HG03442 (cell line): ENCODE measurements at regions not wholly inside any gene's neighbourhood (a gene's known extent, or its start where the extent isn't known, plus 50 kb on each side); places are given as distances from the start of the nearest gene placed in this dataset.

Experiments used
- ATAC-seq: cut with Tn5 transposase; IDR thresholded peaks from one replicate; pipeline ENCODE4 v1.9.1; 2021; ENCODE audit warnings: mild to moderate bottlenecking, moderate library complexity; ENCODE audit not compliant: unreplicated experiment

DNA sequence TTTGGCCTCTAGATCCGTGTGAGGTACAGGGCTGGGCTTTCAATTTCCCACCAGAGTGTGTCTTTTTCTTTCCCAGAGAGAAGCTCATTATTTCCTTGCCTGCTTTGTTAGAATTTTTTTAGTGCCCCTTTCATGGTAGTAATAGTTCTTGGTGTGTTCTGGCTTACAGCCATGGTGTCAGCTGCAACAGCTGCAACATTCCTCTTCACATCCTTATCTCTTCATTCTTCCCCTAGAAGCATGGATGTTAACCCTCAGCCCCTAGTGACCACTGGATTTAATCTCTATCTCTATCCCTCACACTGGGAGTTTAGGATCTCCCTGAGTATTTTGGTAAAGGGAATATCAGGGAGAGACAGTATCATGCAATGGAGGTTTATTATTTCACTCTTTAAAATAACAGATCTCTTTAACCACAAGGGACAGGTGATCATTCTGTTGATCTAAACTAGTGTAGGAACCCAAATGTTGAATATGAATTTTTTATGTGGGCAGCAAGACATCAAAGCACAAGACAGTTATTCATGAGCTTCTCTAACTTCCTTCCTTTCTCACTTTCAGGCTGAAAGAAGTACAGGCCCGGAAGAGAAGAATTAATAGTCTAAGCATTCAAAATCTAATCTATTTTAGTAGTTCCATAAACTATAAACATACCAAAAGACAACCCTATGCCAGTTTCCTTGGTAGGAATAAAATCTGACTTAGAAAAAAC lies 160.2 kb downstream of the FAM170A start:
- ATAC-seq = no peak

DNA sequence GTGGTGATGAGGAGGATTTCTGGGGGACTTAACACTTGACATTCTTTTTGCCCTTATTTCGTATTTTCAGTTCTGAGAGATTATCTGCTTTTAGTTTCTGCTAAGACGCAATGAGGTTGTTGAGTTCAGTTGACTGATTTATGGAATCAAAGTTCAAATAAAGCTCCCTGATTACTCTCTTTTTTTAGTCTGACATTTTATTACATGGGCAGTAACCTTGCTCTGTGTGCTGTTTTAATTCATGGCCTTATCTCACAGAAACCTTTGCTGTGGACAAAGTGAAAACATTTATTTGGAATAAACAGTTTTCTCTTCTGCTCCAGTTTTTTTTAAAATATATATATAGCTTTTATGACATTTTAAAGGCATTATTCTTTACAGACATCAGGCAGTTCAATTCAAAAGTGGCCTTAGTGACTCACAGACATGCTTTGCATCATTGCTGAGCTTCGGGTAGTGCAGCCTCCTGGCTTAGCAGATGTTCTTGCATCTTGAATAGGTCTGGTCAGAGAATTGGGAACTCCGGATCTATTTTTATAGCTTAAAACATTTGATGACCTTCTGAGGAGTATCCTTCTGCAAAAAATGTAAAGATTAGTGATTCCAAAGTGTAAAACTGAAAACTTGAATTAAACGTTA lies 162.9 kb downstream of the FAM170A start:
- no peak for ATAC-seq

DNA sequence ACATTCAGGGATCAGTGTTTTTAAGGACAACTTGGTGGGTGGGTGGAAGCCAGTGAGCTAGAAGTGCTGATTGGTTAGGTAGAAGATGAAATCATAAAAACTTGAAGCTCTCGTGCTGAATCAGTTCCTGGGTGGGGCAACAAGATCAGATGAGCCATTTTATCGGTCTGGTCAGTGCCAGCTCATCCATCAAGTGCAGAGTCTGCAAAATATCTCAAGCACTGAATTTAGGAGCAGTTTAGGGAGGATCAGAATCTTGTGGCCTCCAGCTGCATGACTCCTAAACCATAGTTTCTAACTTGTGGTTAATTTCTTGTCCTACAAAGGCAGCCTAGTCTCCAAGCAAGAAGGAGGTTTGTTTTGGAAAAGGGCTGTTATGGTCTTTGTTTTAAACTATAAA lies 166.4 kb downstream of the FAM170A start:
- ATAC-seq = no peak

DNA sequence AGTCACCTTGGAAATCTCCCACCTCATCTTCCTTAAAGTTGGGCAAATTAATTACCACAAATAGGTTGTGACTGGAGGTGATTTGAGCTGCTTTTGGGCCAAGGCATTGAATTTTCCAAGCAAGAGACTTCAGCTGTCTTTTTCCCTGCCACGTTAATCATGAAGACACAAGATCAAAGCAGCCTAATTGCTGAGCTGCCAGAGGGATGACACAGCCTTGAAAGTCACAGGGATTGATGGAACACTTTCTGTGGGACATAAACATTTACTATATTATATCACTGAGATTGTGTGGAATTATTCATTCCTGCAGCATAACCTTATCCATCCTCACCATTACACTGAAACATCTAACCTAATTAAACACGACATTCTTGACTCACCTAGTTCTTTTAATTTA lies 172.2 kb downstream of the FAM170A start:
- no peak for ATAC-seq

DNA sequence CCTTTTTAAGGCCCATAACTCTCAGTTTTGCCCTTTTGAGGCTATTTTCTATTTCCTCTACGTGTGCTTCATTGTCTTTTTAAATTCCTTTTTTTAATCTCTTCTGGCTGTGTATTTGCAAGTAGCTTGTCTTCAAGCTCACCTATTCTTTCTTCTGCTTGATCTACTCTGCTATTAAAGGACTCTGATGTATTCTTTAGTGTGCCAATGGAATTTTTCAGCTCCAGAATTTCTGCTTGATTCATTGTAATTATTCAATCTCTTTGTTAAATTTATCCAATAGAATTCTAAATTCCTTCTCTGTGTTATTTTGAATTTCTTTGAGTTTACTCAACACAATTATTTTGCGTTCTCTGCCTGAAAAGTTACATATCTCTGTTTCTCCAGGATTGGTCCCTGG lies 178.7 kb downstream of the FAM170A start:
- ATAC-seq = no peak

DNA sequence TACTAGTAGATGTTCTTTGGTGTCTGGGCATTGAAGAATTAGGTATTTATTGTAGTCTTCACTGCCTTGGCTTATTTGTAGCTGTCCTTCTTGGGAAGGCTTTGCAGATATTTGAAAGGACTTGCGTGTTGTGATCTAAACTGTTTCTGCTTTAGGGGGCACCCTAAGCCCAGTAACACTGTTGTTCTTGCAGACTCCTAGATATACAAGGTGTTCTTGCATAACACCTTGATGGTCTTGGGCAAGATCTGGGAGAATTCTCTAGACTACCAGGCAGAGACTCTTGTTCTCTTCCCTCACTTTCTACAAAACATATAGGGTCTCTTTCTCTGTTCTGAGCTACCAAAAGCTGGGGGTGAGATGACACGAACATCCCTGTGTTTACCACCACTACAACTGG lies 179.1 kb downstream of the FAM170A start:
- no peak for ATAC-seq

DNA sequence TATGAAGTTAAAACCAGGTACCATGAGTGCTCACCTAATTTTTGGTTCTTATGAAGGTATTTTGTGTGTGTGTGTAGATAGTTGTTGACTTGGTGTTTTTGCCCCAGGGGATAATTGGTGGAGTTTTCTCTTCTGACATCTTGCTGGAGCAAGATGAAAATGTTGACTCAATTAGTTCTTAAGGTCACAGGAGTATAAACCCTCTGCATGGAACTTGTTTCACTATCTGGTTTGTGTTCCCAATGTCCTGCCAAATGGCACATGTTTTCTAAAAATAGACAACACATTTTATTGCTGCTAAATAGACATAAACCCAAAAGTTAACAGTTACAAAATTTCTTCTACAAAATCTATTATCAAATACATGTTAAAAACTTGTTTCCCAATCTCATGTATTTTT lies 180.9 kb downstream of the FAM170A start:
- no peak for ATAC-seq

DNA sequence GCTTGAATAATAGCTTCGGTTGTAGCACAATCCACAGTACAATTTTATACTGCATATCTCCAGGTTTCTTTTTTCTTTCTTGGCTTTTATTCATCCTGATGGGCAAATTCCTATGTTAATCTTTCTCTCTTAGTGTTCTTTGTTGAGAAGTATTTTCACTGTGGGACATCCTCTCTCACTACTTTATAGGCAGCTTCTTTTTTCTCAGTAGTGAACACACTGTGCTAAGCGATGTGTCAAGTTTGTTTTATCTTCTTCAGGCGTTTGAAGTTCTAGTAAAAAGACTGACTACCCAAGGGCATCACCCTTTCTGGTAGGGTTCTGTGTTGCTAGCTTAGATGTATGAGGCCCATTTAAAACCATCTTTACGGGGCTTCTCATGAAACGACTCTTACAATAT lies 182.1 kb downstream of the FAM170A start:
- ATAC-seq = no peak

DNA sequence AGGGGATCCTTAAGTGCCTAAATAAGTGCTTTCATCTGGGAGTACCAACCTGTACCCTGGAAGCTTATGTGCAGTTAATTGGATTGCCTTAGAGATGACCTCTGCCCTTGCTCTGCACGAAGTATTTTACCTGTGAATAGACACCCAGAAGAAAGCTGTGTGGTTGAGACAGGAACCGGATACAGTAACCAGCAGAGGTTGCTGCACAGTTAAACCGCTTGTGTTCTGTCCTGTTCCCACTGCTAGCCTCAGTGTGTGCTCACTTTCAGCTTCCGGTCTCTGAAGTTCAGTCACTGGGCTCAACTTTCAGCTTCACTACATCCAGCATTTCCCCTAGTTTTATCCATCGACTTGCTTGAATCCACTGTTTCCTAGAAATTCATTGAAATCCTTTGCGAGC lies 185.3 kb downstream of the FAM170A start:
- ATAC-seq = no peak

DNA sequence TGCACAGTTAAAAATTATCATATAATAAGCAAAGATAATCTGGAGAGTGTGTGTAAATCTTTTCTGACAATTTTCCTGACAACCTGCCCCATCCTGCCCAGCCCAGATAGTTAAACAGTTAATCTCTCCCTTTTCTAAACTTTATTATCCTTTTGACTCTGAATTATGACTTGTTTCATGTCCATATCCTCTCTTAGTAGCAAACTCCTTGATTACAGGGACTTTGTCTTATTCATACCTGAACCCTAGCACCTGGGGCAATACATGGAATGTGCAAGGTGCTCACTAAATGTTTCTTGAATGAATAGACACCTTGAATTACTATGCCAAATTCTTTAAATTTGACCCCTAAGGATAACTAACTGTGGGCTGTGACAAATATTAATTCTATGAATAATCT lies 186.7 kb downstream of the FAM170A start:
- no peak for ATAC-seq

DNA sequence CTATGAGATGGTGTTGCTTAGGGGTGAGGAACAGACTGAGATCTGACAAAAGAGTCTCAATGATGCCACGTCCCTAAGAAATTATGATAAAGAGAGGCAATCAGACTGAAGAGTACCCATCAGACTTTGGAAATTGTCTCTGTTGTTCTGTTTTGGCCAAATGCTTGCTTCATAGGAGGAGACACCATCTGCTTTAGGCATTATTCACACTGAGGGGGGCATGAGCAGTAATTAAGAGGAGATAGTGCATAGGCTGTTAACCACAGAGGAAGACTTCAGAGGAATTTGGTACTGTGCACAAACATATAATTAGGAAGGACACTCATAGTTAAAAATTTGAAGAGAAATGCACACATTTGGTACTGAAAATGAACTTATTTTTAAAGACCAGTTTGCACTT lies 190.7 kb downstream of the FAM170A start:
- no peak for ATAC-seq

DNA sequence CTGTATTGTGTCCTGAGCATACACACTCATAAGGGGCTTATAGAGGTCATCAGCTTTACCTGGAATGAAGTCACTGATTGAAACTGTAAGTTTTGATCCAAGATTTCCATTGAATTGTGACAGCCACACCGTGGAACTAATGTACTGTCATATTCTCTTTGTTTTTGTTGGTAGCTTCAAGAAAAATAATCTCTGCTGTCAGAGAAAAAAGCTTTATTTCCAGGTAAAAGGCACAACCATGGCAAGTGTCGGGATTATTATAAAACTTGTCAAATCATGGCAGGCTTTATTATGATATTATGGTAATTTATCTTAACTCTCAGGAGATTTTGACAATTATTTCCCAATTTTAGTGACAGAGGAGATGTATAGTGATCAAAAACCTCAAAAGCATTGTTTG lies 191.2 kb downstream of the FAM170A start:
- ATAC-seq = no peak

DNA sequence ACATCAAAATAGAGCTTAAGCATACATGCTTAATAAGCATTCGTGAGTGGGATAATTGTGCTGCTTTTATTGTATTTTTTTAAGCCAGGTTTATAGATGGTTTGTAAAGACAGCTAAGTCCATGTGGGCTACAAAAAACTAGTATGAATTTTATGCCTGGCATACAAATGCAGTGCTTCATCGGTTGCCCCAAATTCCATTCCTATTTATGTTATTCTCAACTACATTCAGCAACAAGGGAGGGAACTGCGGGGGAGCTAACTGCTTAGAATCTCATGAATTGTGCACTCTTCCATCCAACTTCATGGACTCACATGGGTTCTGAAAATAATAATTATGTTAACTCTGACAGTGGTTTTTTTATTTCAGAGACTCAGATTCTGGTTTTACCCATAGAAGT lies 199.2 kb downstream of the FAM170A start:
- no peak for ATAC-seq

DNA sequence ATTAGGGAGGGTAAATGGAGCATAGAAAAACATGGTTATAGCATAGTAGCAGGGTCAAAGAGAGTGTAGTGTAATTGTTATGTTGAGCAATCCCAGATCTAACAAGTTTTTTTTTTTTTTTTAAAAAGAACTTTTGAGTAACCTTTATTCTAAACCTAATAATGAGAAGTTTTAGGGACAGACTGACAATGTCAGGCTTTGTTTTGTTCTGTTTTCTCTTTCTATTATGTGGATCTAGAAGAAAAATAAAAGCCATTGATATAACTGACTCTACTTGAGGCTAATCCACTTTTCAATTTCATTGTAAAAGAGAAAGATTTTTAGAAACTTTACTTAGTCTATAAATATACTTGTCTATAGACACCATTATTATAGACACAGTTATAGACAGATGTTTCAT lies 200.0 kb downstream of the FAM170A start:
- ATAC-seq = no peak

DNA sequence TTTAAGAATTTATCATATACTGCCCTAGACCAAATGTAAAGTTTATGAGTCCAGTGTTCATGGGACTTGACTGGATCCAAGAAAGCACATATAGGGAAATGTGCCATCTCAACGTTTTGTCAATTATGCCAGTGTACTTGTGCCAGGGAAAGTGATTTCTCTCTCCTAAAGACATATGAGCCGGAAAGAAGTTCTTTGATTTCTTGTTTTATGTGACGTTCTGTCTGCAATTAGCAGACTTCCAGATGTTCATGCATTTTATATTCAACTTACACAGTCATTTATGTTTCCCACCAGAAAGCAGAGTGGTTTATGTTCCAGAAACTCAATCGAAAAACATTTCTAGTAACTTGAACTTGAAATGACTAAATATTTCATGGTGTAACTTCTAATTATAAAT lies 203.8 kb downstream of the FAM170A start:
- no peak for ATAC-seq

DNA sequence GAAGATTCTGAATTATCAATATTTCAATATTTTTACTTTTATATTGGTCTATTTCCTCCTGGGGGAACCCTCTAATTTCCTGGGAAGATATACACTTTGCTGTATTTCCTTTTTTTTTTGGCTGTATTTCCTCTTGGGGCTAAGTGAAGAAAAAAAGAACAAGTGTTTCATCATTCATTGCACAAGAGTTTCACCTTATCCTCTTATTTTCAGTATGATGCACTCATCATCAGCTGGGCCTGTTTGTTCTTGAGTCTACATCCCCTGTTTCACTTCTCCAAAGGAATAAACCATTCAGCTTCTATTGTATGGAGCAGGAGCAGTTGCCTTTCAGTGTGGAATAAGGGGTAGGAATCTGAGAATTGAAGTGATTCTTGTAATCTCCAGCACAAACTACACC lies 210.8 kb downstream of the FAM170A start:
- ATAC-seq = no peak

DNA sequence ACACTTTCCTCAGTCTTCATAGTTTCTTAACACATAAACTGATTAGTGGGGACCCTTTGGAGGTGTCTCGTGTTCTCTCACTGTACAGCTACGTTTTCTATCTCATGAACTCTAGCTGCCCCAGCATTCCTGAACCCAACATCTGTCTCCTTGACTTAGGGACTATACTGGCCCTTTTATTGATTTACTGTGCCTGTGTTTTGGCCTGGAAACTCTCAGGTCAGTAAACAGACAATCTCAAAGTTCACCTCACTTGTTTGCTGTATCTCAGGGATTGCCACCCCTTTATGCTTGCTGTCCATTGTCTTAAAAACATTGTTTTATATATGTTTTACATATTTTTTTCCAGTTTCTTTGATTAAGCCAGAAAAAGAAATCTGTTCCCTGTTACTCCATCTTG lies 222.8 kb downstream of the FAM170A start:
- no peak for ATAC-seq

DNA sequence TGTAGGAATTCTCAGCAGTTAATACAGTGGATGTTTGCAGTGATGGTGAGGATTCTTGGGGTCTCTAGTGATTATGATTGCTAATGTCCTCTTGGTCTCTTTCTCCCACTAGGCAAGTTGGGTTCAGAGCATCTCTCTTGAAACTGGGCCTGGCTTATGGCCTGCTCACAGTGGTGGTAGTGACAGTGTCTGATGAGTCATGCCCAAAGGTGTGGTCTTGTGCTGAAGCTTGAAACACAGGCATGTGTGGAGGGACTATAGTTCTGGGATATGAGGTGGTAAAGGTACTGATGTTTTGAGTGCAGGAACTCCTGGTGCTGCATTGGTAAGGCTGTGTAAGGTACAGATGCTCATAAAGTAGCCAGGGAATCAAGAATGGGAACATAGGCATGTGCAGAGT lies 231.1 kb downstream of the FAM170A start:
- ATAC-seq = no peak

DNA sequence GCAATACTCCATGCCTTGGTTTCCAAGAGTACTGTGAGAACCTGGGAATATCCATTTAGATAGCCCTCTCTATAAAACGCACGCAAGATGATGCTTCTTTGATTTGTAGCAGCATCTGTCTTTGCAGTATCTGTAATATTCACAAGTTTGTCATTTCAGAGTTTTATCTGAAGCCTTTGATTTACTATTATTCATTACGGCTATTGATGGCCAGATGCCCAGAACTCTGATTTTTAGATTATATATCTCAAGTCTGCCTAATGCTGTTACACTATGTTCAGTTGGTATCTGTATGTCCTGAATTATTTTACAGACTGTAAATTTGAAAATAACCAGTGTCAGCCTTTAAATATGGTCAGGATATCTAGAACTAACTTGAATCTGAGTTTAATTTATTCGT lies 233.3 kb downstream of the FAM170A start:
- no peak for ATAC-seq

DNA sequence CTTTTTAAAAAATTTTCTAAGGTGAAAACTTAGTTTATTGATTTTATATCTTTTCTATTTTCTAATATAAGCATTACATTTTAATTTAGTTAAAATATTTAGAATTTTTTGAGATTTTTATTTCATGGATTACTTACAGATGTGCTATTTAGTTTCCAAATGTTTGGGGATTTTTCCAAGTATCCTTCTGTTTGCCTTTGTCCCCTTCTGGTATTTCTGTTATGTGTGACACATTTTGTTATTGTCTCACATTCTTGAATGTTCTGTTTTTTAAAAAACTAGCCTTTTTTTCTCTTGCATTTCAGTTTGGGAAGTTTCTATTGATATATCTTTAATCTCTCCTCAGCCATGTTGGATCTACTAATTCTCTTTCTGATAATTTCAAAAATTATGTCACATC lies 234.9 kb downstream of the FAM170A start:
- ATAC-seq = no peak

DNA sequence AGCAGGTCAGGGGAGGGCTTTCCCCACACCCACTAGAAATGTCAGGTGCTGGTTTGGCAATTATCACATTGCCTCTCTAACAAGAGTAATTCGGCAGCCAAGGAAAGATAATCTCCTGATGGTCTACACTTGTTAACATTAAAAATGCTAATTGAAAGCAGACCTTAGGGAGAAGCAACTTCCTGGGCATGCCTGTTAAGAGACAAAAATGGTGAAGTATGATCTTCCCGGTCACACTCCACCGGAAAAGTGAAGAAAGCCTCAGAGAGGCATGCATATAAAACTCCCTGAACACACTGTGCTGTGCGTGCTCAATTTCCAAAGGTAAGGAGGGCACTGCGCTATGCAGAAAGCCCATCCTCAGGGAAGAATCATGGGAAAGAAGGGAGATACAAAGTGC lies 244.3 kb downstream of the FAM170A start:
- ATAC-seq = no peak

DNA sequence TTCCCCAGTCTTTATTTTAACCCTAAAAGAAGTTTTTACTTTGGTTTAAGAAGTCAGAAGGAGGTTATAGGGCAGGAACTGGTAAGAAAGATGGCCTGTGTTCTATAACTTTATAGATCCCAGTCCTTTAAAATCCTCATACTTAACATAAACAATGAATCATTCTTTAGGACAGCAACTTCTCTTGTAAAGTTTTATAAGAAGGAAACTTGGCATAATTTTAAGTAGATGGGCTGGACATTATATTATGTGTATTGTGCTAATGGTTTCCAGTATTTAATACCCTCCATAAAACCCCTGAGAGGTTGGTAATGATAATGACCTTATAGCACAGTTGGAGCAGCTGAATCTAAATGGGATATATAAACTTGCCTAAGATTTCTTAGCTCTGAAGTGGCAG lies 247.2 kb downstream of the FAM170A start:
- ATAC-seq = no peak

DNA sequence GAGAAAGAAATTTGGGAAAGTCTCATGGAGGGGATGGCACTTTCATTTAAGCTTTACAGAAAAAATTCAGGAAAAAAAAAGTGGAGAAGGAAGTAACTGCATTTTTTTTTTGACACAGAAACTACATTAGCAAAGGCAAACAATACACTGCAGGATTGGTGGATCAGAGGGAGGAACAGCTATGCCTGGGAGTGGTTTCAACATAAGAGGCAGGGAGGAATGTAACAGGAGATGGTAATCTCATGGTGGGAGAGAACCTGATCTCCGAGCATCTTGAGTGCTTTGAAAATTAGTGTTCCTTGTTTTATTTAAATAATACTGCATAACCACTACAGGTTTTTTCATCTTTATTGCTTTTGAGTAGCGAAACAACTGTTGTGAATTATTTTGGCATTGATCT lies 249.4 kb downstream of the FAM170A start:
- no peak for ATAC-seq
